ENCODE measurements at regions not wholly inside any gene's neighbourhood (a gene's known extent, or its start where the extent isn't known, plus 50 kb on each side); places are given as distances from the start of the nearest gene placed in this dataset.

- no peak for TF ChIP-seq POLR2A (IDR thresholded peaks at IDR 0.05; ENCODE audit: low read length)
- TF ChIP-seq GATA1 (IDR thresholded peaks at IDR 0.05; ENCODE audit: low read depth, low read length), result no peak
Measured at GRCh38 chr4:124530464-124531077, 182.0 kb downstream of the ANKRD50 start.

All from erythroblast (primary cell).